GM19351 (cell line): ENCODE measurements at regions not wholly inside any gene's neighbourhood (a gene's known extent, or its start where the extent isn't known, plus 50 kb on each side); places are given as distances from the start of the nearest gene placed in this dataset.
"Not testable (repeated sequence)": the region's sequence is repeated elsewhere in the genome, so short reads cannot be mapped to it uniquely, and the experiment has no call there.

Source experiments
- ATAC-seq: cut with Tn5 transposase; IDR thresholded peaks from one replicate; pipeline ENCODE4 v1.9.1; 2021; ENCODE audit warnings: mild to moderate bottlenecking, moderate library complexity; ENCODE audit not compliant: unreplicated experiment

DNA sequence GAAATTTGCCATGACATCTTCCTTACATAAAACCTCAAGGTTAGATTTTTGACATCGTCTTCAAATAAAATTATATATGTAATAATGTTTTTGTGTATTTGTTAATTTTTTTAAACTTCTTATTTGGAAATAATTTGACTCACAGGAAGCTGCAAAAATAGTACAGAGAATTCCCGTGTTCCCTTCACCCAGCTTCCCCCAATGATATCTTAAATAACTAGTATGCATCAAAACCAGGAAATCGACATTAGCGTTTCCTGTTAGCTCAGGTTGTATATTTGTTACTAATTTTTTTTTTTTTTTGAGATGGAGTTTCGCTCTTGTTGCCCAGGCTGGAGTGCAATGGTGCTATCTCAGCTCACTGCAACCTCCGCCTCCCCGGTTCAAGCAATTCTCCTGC lies 86.3 kb upstream of the SPRY4 start:
- no peak for ATAC-seq

DNA sequence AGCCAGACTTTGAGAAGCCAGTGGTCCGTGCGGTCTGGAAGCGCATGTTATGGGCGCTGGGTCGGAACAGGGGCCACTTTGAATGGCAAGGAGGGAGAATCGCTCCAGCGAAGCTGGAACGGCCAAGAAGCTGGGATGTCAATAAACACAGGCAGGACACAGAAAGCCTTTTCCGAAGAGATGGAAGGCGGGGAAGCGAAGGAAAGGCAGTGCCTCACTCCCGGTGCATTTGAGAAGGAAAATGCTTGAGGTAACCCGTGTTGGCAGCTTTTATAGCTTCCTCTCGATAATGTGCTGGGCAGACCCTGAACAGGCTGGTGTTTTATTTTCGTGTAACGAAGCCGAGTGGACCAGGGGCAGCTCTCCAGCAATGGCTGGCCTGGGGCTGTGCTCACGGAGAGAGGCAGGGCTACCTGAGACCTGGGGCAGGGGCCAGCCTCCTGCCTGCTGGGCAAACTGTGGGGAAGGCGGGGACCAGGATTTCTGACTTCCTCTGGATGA lies 84.2 kb upstream of the SPRY4 start:
- ATAC-seq = no peak

DNA sequence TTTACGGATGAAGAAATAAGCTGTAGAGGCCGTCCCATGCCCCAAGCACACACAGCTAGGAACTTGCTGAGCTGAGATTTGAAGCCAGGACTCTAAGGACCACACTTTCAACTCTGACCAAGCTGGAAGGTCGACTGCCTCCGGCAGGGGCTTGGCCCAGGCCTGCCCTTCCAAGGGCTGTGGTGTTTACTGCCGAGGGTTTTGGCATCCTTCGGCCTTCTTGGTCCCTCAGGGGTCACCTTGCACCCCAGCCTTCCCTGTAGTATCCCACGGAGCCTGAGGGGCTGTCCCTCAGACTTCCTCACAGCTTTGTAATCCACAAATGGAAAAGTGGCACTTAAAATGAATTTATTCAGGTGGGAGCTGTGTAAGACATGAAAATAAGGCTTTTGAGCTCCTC lies 83.7 kb upstream of the SPRY4 start:
- no peak for ATAC-seq

DNA sequence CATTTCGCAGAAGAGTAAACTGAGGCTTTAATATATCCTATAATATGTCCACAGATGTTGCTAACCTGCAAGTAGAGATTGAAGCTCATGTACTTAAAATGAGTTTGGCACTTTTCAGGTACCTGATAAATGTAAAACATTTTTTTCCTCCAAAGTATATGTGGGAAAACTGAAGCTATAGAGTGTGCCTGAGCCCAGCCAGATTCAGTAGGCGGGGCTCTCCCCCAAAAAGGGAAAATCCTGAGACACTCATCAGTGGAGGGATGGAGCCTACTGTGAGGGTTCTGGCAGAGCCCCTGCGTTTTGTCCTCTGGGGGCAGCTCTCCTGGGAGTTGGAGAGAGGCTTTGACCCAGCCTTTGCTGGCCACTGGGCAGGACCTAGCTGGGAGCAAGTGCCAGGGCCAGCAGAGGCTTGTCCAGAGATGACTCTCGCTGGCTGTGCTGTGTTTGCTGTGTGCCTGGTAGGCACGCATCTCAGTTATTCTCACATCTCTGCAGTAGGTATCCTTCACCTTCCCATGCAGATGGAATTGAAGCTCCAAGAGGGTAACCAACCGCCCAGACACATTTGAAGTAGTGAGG lies 81.1 kb upstream of the SPRY4 start:
- ATAC-seq = no peak

DNA sequence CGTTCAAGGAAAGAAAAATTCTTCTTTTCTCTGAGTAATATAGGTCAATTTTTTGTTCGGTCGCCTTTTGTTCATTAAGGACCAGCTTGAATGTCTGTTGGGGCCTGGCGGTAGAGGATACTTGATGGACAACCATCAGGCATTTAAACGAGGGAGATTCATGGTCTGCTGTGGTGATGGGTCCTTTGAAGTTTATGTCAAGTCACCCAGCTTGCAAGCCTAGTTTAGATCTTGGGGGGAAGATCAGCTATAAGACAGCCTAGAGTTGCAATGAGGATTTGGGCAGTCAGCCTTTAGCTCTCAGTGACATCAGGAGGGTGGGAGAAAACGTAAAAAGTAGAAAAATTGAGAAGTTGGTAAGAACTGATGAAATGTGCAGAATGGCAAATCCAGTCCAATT lies 80.2 kb upstream of the SPRY4 start:
- no peak for ATAC-seq

DNA sequence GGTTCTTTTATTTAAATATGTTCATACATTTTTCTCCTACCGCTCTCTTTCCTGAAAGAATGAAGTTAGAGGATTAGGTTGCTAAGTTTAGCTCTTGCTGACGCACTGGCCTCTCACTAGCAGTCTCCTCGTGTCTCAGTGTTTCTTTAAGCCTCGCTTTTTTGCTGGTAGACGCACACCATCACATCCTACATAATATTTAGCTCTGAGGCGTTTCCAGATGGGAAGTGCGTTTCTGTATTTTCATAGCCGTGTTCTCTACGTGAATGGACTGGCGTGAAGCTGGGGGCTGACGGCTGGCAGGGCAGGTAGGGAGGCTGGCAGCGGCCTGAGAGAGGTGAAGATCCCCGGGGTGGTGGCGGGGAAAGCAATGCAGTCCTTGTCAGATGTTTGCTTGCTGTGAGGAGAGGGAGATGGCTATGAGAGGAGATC lies 79.2 kb upstream of the SPRY4 start:
- ATAC-seq = no peak

DNA sequence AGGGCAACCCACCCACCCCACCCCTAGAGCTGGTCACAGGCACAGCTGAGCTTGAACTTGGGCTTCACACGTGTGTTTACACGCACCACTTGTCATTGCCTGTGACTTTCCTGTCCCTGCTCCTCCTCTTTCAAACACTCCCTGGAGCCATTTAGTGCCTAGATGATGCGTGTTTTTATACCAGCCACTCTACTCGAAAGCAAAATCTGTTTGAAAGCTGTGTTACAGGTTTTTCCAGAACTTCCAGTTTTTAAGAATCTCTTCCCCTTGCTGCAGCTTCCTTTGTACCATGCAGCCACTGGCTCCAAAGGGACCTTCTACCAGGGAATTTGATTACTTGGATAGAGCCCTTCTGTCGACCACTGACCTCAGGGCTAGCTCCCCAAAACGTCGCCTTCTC lies 78.8 kb upstream of the SPRY4 start:
- ATAC-seq = no peak

DNA sequence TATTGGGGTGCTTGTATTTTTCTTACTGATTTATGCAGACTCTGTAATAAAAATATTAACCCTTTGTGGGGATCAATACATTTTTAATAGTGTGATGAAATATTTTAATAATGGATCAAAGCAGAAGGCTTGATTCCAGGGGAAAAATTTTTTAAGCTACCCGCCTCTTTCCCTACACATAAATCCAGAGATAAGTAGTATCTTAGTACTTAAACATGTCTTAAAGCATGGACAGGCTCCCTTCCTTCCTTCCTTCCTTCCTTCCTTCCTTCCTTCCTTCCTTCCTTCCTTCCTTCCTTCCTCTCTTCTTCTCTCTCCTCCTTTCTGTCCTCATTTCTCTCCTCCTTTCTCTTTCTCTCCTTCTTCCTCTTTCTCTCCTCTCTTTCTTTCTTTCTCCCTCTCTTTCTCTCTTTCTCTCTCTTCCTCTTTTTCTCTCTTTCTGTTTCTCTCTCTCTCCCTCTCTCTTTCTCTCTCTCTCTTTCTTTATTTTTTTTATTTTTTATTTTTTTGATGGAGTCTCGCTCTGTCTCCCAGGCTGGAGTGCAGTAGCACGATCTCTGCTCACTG lies 78.0 kb upstream of the SPRY4 start:
- no peak for ATAC-seq

DNA sequence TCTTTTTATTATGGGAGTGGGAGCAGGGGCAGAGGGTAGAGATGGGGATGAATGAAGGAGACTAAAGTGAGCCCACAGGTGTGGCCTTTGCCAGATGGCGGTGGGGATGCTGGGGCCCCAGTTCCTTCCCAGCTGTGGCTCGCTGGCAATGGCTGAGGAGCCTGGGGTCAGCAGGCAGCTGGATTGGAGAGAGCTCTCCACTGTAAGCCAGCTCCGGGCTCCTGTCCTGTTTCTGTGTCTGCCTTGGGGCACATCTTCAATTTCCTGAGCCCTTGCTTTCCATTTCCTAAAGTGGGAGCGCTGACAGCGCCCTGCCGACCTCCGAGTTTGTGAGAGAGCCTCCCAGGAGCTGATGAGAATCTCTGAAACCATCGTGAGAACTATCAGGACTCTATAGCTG lies 75.6 kb upstream of the SPRY4 start:
- ATAC-seq = no peak

DNA sequence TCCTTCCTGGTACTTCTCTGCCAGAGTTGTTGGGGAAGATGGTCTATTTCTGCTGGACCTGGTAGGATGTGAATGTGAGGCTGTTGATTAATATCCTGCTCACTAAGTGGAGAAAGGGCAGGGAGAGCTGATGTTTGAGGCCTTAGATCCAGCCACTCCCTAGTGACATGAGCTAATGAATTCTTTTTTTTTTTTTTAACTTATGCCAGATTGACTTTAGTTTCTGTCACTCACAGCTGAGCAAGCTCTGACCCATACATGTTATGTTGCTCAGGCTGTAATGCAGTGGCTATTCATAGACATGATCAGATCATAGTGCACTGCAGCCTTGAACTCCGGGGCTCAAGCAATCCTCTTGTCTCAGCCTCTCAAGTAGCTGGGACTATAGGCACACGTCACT lies 75.1 kb upstream of the SPRY4 start:
- ATAC-seq = no peak

DNA sequence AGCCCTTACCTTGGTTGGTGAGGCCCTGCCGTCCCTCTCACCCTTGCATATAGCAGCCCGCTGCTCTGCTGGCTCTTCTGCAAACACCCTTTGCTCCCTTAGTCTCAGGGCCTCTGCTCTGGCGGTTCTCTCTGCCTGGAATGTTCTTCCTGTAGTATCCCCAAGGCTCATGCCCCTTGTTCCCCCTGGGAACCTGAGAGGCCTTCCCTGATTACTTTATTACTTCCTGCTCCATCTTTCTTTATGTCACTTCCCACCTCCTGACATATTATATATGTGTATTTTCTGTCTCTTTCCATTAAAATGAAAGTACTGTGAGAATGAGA lies 73.9 kb upstream of the SPRY4 start:
- no peak for ATAC-seq

DNA sequence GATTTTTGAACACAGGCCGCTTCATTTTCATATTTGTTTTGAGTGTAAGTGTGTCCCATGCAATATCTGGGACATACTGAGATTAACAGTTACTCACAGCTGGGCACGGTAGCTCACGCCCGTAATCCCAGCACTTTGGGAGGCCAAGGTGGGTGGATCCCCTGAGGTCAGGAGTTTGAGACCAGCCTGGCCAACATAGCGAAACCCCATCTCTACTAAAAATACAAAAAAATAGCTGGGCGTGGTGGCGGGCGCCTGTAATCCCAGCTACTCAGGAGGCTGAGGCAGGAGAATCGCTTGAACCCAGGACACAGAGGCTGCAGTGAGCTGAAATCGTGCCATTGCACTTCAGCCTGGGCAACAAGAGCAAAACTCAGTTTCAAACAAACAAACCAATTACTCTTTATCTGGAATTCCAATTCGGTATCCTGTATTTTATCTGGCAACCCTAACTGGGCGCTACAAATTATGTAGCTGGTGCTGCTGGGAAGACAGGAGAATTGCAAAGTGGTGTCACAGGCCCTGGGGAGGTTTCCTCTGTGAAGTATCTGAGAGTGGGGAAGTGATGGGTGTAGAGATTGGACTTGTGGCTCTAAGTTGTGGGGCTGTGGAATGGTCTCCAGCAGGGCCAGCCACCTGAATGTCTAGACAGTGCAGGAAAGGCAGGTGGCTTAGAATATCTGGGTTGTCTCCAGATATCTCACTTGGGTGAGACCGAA lies 73.3 kb upstream of the SPRY4 start:
- not testable (repeated sequence) for ATAC-seq

DNA sequence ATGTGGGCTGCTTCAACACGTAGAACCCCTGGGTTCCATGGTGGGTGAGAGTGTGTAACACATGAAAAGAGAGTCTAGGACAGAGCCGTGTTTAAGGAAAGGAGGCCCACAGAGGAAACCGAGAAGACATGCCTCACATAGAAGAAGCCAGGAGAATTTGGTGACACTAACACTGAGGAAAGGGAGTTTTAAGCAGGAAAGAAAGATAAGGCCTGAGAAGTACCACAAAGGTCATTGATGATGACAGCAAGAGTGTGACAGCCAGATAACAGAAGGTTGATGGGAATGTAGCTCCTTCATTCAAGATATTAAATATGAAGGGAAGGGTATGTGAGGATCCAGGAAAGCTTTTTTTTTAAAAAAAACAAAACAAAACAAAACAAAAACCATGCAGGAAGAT lies 72.4 kb upstream of the SPRY4 start:
- no peak for ATAC-seq

DNA sequence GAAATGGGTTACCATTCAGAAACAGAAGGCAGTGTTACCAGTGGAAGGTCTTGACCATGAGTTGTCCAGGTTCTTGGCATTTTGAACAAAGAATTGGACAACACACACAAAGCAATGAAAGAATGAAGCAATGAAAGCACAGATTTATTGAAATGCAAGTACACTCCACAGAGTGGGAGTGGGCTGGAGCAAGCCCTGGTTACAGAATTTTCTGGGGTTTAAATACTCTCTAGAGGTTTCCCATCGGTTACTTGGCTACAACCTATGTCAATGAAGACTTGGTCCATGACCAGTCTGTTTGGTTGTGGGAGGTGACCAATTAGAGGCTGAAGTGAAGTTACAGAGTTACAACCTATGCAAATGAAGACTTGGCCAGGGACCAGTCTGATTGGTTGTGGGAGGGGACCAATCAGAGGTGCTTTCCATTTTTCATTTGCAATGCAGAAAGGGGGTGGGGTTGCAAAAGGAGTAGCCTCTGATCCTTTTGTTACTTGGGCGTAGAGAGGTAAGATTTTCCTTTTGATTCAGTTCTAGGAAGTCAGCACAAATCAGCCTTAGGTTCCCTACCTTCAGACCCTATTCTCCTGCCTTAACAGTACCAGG lies 71.7 kb upstream of the SPRY4 start:
- ATAC-seq = no peak

DNA sequence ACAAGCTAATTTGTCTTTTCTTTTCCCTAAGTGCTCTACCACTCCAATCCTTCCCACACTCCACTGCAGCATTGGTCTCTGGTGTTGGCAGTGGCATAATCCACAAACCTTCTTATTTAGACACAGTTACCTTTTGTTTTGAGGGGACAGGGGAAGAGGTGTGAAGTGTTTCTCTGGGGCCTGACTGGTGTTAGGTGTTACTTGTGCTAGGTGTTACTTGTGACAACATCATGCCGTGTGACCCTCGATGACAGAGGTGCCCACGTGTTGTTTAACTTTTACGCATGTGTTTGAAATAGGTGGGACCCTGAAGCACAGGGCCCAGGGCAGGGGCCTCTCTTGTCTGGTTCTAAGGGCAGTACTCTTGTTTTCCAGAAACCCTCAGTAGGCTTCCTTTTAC lies 70.5 kb upstream of the SPRY4 start:
- ATAC-seq = no peak

DNA sequence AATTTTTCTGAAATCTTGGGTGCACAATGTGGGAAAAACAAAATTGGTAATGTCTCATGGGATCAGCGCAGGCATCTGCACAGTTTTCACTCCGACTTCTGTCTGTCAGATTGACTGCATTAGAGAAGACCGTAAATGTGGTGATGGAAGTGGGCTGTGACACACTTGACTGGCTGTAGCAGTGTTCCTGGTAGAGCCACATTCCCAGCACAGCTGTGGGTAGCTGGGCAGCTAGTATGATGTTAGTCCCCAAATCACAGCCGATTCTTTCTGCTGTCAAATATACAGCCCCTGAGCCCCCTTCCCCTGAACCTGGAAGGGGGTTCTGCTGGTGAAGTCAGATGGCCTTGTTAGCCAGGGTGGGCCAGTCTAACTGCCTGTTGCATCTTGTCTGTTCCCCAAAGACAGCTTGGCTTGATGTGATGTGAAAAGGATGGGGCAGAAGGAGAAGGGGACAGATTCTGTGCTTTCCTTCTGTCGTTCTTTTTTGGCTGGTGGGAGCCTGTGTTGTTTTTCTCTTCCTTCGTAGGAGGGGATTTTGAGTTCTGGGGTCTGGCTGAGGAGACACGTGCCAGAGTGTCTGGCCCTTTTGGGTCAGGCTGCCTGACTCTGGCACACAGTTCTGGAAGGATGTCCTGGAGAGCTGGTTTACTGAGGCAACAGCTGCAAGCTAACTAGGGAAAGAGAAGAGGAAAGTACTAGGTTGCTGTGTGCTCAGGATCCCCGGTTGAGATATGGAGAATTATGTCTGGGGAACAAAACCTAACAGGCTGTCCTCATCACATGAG lies 66.4 kb upstream of the SPRY4 start:
- ATAC-seq = no peak

DNA sequence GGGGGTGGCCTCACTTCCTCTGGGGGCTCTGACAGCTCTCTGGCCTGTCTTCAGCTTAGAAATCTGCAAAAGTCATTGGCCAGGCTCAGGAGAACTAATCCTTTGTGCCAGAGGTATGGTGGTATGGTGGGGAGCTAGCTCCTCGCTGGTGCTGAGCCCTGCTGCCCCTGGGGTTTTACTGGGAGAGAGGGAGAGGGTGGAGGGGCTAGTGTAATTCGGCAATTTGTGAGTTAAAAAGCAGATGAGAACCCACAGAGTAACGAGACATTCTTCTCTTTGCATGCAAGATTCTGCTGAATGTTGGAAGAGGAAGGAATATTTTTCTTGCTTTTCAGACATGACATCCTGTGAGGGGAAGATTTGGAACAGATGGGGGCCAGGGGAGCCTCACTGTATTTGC lies 65.5 kb upstream of the SPRY4 start:
- no peak for ATAC-seq

DNA sequence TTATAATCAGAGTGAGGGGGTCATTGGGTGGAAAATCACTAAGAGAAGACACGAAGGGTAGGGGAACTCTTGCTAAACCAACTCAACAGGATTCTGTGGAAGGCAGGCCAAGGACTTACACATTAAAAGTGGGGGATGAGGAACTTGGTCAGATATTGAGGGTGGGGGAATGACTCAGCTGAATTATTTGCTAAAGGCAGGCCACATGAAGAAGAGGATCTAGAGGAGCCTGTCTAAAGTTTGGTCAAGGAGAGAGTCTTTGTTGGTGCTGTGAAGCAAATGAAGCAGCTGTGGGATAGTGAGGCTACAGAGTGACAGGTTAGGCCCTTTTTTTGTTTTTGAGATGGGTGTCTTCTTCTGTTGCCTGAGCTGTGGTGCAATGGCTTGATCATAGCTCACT lies 63.9 kb upstream of the SPRY4 start:
- ATAC-seq = no peak

DNA sequence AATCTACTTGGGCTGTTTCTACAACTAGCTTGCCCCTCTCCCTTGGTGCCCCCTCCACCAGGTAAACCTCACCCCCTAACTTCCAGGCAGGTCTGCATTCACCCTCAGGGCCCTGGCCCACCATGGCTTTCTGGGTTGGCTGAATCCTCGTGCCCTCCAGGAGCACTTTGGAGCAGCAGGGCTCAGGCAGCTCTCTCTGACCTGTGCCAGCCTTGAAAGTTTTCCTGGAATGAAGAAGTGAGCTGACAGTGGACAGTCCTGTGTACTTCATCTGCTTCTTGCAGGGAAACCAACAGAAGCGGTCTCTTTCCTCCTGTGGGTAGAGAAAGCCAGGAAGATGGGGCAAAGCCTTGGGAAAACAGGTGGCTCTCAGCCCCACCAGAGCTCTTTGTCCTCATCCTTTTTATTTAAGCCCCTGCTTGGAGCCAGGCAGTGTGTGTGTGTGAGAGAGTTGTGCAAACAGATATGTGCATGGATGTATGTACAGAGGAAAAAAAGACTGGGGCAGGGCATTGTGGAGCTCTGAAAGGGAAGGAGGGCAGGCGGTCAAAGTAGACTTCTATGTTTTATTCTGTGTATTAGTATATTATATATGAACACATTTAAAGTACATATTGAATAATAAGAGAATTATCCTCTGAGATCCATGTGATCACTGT lies 62.3 kb upstream of the SPRY4 start:
- ATAC-seq = no peak

DNA sequence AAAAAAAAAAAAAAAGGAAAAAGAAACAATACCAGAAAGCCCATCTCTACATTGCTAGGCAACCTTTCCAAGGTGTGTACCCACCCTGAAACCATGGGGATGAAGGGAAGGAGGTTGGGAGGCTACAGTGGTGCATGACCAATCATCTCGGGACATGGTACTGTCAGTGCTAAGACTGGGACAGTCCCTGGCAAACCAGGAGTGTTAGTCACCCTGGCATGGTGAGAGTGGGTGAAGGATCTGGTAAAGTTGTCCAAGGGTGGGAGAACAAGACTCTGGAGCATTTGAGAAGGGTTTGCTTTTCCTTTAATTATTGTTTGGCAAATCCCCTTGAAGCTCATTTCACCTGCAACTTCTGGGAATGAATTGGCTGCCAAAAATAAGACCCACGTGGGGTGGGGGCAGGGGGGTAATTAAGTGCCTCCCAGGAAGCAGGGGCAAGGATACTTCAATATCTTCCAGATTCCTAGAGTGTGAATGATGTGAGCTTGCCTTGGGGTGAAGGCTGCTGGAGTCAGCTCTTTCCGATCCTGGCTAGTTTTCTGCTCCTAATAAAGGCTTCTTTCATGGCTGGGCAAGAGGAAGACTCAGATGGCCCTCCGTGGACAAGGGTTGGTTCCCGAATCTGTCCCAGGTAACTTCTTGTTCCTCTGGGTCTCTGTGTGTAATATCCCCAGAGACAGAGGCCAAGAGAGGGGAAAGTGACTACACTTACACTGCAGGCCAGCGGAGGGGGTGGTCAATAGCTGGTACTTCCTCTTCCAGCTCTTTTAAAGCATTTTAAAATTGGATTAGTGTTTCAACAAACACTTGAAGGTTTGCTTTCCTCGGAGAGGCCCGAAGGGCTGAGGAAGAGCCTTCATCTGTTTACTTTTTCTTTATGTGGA lies 61.6 kb upstream of the SPRY4 start:
- ATAC-seq = no peak
